Heart right ventricle (tissue), 16 donors: ENCODE measurements at regions not wholly inside any gene's neighbourhood (a gene's known extent, or its start where the extent isn't known, plus 50 kb on each side); places are given as distances from the start of the nearest gene placed in this dataset.

Experiments
- ATAC-seq, 8 donors: fragments of 200-7000 bp; cut with Tn5 transposase; one replicate each; pipeline ENCODE4 v1.9.1; 2020; ENCODE audit warnings: mild to moderate bottlenecking in 8 of 8, moderate library complexity in 8 of 8, moderate number of reproducible peaks in 1 of 8
- DNase-seq, 2 donors: peaks; one replicate each; pipeline ENCODE4 v3.0.0-alpha.2; 2020
- H3K27ac ChIP-seq, 10 donors: fragments of 200-600 bp; sonication (generic) in 2 of 10; one replicate each; pipeline versions ENCODE4 v1.5.0 to v1.8.0; 2020 to 2022; ENCODE audit warnings: mild to moderate bottlenecking in 3 of 10
- H3K27me3 ChIP-seq, 7 donors: fragments of 200-600 bp; one replicate each; pipeline ENCODE4 v1.8.0; 2021 to 2022; ENCODE audit warnings: mild to moderate bottlenecking in 2 of 7
- H3K36me3 ChIP-seq, 9 donors: fragments of 200-600 bp; sonication (generic) in 1 of 9; one replicate each; pipeline versions ENCODE4 v1.5.0 to v1.8.0; 2020 to 2022; ENCODE audit warnings: mild to moderate bottlenecking in 2 of 9
- H3K4me1 ChIP-seq, 9 donors: fragments of 200-600 bp; sonication (generic) in 1 of 9; one replicate each; pipeline versions ENCODE4 v1.5.0 to v1.8.0; 2020 to 2022; ENCODE audit warnings: mild to moderate bottlenecking in 4 of 9
- H3K4me3 ChIP-seq, 10 donors: fragments of 200-600 bp; sonication (generic) in 2 of 10; one replicate each; pipeline versions ENCODE4 v1.5.0 to v1.8.0; 2020 to 2022; ENCODE audit warnings: mild to moderate bottlenecking in 7 of 10, moderate library complexity in 2 of 10
- H3K9me3 ChIP-seq, 11 donors: fragments of 200-600 bp in 10 of 11; sonication (generic) in 2 of 11; one replicate each; pipeline versions ENCODE4 v1.5.0 to v1.8.0; 2013 to 2022; ENCODE audit warnings: mild to moderate bottlenecking in 2 of 11, control low read depth in 1 of 11, moderate library complexity in 1 of 11
- CTCF ChIP-seq, 9 donors: fragments of 200-600 bp; sonication (generic) in 2 of 9; IDR thresholded peaks; one replicate each; pipeline versions ENCODE4 v1.5.0 to v1.8.0; 2021 to 2022; ENCODE audit warnings: antibody characterized with exemption in 9 of 9, mild to moderate bottlenecking in 5 of 9, moderate library complexity in 1 of 9
- WGBS, 2 donors: extraction: QIAGEN DNeasy Blood & Tissue Kit; methylation state at CpG; one replicate each; pipeline ENCODE4 v1.1.7; 2013; ENCODE audit warnings: inconsistent platforms in 1 of 2; 5-methylcytosine and 5-hydroxymethylcytosine counted together
- intact Hi-C, 10 donors: fragments of 100-400 bp; cut with DNase I; formaldehyde crosslinking; loops; one replicate each; pipeline versions ENCODE4 v1.11.1 to v1.14.2; 2022
- donor health status: Arrhythmogenic right ventricular cardiomyopathy.
- donor health status: ischemic (EF 13 %, LVEDD 7.1; RV severe dilation, severe dysfunction).
- donor health status: healthy with polysubstance abuse.
- donor health status: DM: no; HTN: yes; CAD: no.
- donor health status: DM: no; HTN: no; CAD: no.
- donor health status: ischemic (EF 25% LVEDD 6.9; RV normal size, moderate dysfunction).
- donor health status: ischemic (EF 25% LVEDD 5.7; RV mildly dilated, moderate dysfunction).
- donor health status: healthy.
- donor health status: DM: yes; HTN: yes; CAD: no.
- donor health status: Ischemic cardiomyopathy.
- donor health status: ischemic (EF 35%, LVEDD 5.7; RV mildly dilated, moderate dysfunction).
- donor health status: nonischemic (EF 11% LVEDD 7.7; RV severe dilation, severe dysfunction).
- donor health status: DM: yes; HTN: yes; CAD: no.
- donor health status: PGD.
- donor health status: ischemic (EF 29% LVEDD 5.4; RV normal size, mild dysfunction).
- donor health status: nonischemic (EF 23%, LVEDD 6.1; RV moderate dilation, normal function).

GRCh38 chr5:160935776-160936175 is 83.8 kb upstream of the ATP10B start:
- TF ChIP-seq CTCF (IDR thresholded peaks at IDR 0.05): no peak
- Histone ChIP-seq H3K4me3 (no peak overlapping the region), H3K9me3 (peaks cover 0 to 3% (median 0%) of the 10 kb centered on the region in 11 donors), H3K27ac (no peak overlapping the region), H3K27me3 (no peaks in the 10 kb centered on the region), H3K4me1 (peaks cover 0 to 3% (median 0%) of the 10 kb centered on the region in 9 donors), H3K36me3 (no peaks in the 10 kb centered on the region)
- 86 to 90% methylated on average over 5 of the region's 5 CpGs for WGBS, 2 donors
- intact Hi-C loops: no loop called here
- DNase-seq: no peak
- no peak for ATAC-seq

GRCh38 chr5:160931283-160931682 is 79.3 kb upstream of the ATP10B start:
- intact Hi-C loops: no loop called here

GRCh38 chr5:160930406-160930805 is 78.4 kb upstream of the ATP10B start:
- intact Hi-C loops: no loop called here
- WGBS, 2 donors: 0 to 10% methylated on average over 1 of the region's 1 CpG
- no peak for TF ChIP-seq CTCF (IDR thresholded peaks at IDR 0.05)
- no peaks in the 10 kb centered on the region for H3K4me1 ChIP-seq
- no peaks in the 10 kb centered on the region for H3K27me3 ChIP-seq
- no peaks in the 10 kb centered on the region for H3K36me3 ChIP-seq
- DNase-seq (no peak), ATAC-seq (no peak)
- no peak overlapping the region for H3K4me3 ChIP-seq
- no peak overlapping the region for H3K27ac ChIP-seq
- H3K9me3 ChIP-seq: no peaks in the 10 kb centered on the region

More at GRCh38 chr5:160931283-160931682, 79.3 kb upstream of the ATP10B start:
- Histone ChIP-seq H3K4me3 (no peak overlapping the region), H3K36me3 (no peaks in the 10 kb centered on the region), H3K9me3 (no peaks in the 10 kb centered on the region), H3K27me3 (no peaks in the 10 kb centered on the region), H3K27ac (no peak overlapping the region), H3K4me1 (no peaks in the 10 kb centered on the region)
- no peak for ATAC-seq
- no peak for TF ChIP-seq CTCF (IDR thresholded peaks at IDR 0.05)
- DNase-seq: no peak
- WGBS, 2 donors: 79 to 81% methylated on average over 2 of the region's 2 CpGs

GRCh38 chr5:160929906-160930305 is 77.9 kb upstream of the ATP10B start:
- no peak for TF ChIP-seq CTCF (IDR thresholded peaks at IDR 0.05)
- WGBS, 2 donors: 92 to 94% methylated on average over 3 of the region's 3 CpGs
- Histone ChIP-seq H3K4me3 (no peak overlapping the region), H3K36me3 (no peaks in the 10 kb centered on the region), H3K4me1 (no peaks in the 10 kb centered on the region), H3K9me3 (no peaks in the 10 kb centered on the region), H3K27ac (no peak overlapping the region), H3K27me3 (no peaks in the 10 kb centered on the region)
- ATAC-seq (no peak), DNase-seq (no peak)
- intact Hi-C loops: no loop called here

- TF ChIP-seq CTCF (IDR thresholded peaks at IDR 0.05): no peak
- Histone ChIP-seq H3K4me3 (no peak overlapping the region), H3K27me3 (no peaks in the 10 kb centered on the region), H3K4me1 (no peaks in the 10 kb centered on the region), H3K27ac (no peak overlapping the region), H3K9me3 (no peaks in the 10 kb centered on the region), H3K36me3 (no peaks in the 10 kb centered on the region)
- no peak for DNase-seq
- no peak for ATAC-seq
- intact Hi-C loops: no loop called here
- 80 to 82% methylated on average over 2 of the region's 2 CpGs for WGBS, 2 donors
Observed at GRCh38 chr5:160929360-160929759, 77.3 kb upstream of the ATP10B start.
